ACHN (cell line): ENCODE measurements at regions not wholly inside any gene's neighbourhood (a gene's known extent, or its start where the extent isn't known, plus 50 kb on each side); places are given as distances from the start of the nearest gene placed in this dataset.
A peak's percentile ranks its signal among the peaks of the same experiment; 100 is the strongest.
"Not testable (repeated sequence)": the region's sequence is repeated elsewhere in the genome, so short reads cannot be mapped to it uniquely, and the experiment has no call there.

ENCODE experiments used
- DNase-seq: peaks from one replicate; pipeline ENCODE4 v3.0.0-alpha.2; 2015
- in situ Hi-C: cut with HindIII; loops from 2 replicates; pipeline ENCODE4 v1.10.0; 2017; ENCODE audit warnings: low sequenced_read_pairs, low pct_ligation_motif_present, low pct_unique_long_range_greater_than_20kb

GRCh38 chr14:89701211-89702043, 253.1 kb downstream of the EFCAB11 start:
- in situ Hi-C loops = no loop called here
- DNase-seq = peak; percentile 11

- in situ Hi-C loops = no loop called here
Measured at GRCh38 chr14:89700801-89701200, 253.7 kb downstream of the EFCAB11 start.

GRCh38 chr14:89699071-89699470, 255.5 kb downstream of the EFCAB11 start:
- in situ Hi-C loops = no loop called here
- DNase-seq = no peak

More at GRCh38 chr14:89700801-89701200, 253.7 kb downstream of the EFCAB11 start:
- DNase-seq = no peak

GRCh38 chr14:89697281-89698060, 257.1 kb downstream of the EFCAB11 start:
- no peak for DNase-seq
- in situ Hi-C loops = no loop called here

- DNase-seq = no peak
- in situ Hi-C loops = no loop called here
Measured at GRCh38 chr14:89695846-89696245, 258.7 kb downstream of the EFCAB11 start.

GRCh38 chr14:89690139-89690538, 264.4 kb downstream of the EFCAB11 start:
- no peak for DNase-seq
- in situ Hi-C loops = no loop called here

- DNase-seq, in situ Hi-C loops: not testable (repeated sequence)
Measured at GRCh38 chr14:89689711-89690110, 264.8 kb downstream of the EFCAB11 start.

GRCh38 chr14:89688507-89689211, 265.9 kb downstream of the EFCAB11 start:
- in situ Hi-C loops = no loop called here
- DNase-seq = no peak

- in situ Hi-C loops, DNase-seq: not testable (repeated sequence)
Measured at GRCh38 chr14:89687129-89687528, 267.4 kb downstream of the EFCAB11 start.

- in situ Hi-C loops = no loop called here
- no peak for DNase-seq
Measured at GRCh38 chr14:89684139-89684538, 267.1 kb upstream of the FOXN3 start.

GRCh38 chr14:89681086-89682018, 264.3 kb upstream of the FOXN3 start:
- in situ Hi-C loops = no loop called here

GRCh38 chr14:89680156-89680555, 263.1 kb upstream of the FOXN3 start:
- no peak for DNase-seq
- in situ Hi-C loops = no loop called here

More at GRCh38 chr14:89681086-89682018, 264.3 kb upstream of the FOXN3 start:
- no peak for DNase-seq

GRCh38 chr14:89678768-89679167, 261.7 kb upstream of the FOXN3 start:
- in situ Hi-C loops = no loop called here

GRCh38 chr14:89675590-89675989, 258.6 kb upstream of the FOXN3 start:
- in situ Hi-C loops = no loop called here
- no peak for DNase-seq

More at GRCh38 chr14:89678768-89679167, 261.7 kb upstream of the FOXN3 start:
- no peak for DNase-seq

- in situ Hi-C loops = no loop called here
- DNase-seq = no peak
Measured at GRCh38 chr14:89674936-89675335, 257.9 kb upstream of the FOXN3 start.

- in situ Hi-C loops = no loop called here
- no peak for DNase-seq
Measured at GRCh38 chr14:89674240-89674639, 257.2 kb upstream of the FOXN3 start.

GRCh38 chr14:89673512-89674225, 256.6 kb upstream of the FOXN3 start:
- DNase-seq = no peak
- in situ Hi-C loops = no loop called here
